ENCODE measurements at regions not wholly inside any gene's neighbourhood (a gene's known extent, or its start where the extent isn't known, plus 50 kb on each side); places are given as distances from the start of the nearest gene placed in this dataset.

DNA sequence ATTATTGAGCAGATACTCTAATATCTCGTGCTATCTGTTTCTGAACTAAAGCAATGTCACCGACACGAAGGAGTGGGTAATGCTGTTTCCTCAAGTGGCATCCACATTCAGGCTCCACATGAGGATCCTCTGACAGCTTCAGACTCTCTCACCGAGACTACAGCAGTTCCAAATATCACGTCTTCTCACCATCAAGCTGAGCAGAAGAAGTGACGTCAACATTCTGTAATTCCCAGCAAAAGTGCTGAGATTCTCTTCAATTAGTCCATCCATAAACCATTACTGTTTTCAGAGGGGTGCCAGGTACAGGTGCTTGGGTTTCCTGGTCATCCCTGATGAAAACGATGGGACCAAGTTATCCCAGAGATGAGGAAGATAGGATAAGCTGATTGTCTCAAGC lies 110.0 kb upstream of the DACH1 start:
- DNase-seq, result no peak
- Histone ChIP-seq H3K9ac (ENCODE audit: low read length) (no peak overlapping the region), H3F3A (ENCODE audit: insufficient read depth, low read length) (no peaks in the 10 kb centered on the region), H2AFZ (ENCODE audit: low read length) (no peak overlapping the region), H3K4me3 (ENCODE audit: low read length) (no peak overlapping the region), H4K20me1 (ENCODE audit: insufficient read depth, low read length) (no peaks in the 10 kb centered on the region), H3K9me3 (replicated peaks; ENCODE audit: insufficient read depth, low read length) (no peaks in the 10 kb centered on the region), H3K79me2 (ENCODE audit: low read length) (no peaks in the 10 kb centered on the region), H3K9me2 (replicated peaks; ENCODE audit: insufficient read depth, low read length) (no peaks in the 10 kb centered on the region), H3K36me3 (replicated peaks; ENCODE audit: insufficient read depth, low read length) (no peaks in the 10 kb centered on the region), H3K27me3 (replicated peaks; ENCODE audit: insufficient read depth, low read length) (no peaks in the 10 kb centered on the region), H3K4me1 (ENCODE audit: low read length) (no peaks in the 10 kb centered on the region), H3K4me2 (ENCODE audit: low read depth, low read length) (no peak overlapping the region), H3K27ac (ENCODE audit: low read length) (no peak overlapping the region)
- TF ChIP-seq EZH2 (optimal IDR thresholded peaks at IDR 0.05; ENCODE audit: low read depth, low read length), result no peak
- no peak for TF ChIP-seq EZH2phosphoT487 (IDR thresholded peaks at IDR 0.05; ENCODE audit: low read length)
- TF ChIP-seq, protein P1, sequence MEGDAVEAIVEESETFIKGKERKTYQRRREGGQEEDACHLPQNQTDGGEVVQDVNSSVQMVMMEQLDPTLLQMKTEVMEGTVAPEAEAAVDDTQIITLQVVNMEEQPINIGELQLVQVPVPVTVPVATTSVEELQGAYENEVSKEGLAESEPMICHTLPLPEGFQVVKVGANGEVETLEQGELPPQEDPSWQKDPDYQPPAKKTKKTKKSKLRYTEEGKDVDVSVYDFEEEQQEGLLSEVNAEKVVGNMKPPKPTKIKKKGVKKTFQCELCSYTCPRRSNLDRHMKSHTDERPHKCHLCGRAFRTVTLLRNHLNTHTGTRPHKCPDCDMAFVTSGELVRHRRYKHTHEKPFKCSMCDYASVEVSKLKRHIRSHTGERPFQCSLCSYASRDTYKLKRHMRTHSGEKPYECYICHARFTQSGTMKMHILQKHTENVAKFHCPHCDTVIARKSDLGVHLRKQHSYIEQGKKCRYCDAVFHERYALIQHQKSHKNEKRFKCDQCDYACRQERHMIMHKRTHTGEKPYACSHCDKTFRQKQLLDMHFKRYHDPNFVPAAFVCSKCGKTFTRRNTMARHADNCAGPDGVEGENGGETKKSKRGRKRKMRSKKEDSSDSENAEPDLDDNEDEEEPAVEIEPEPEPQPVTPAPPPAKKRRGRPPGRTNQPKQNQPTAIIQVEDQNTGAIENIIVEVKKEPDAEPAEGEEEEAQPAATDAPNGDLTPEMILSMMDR (IDR thresholded peaks at IDR 0.05; ENCODE audit: low read length), result no peak

DNA sequence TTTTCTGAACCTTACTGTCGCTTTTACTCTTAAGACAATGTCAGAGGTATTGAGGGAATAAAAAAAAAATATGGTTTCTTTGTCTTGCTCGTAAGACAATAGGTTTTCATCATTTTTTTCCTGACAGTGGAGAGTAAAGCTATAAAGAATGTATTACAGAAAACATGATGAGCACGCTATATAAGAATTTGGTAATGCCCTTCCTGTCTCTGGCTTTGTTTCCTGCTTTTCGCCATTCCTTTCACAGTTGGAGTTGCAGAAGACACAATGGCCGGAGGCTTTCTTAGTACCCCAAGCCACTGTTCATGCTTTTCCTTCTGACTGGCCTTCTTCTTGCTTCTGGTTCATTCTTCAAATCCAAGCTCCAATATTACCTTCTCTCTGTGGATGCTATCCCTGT lies 101.0 kb upstream of the DACH1 start:
- no peaks in the 10 kb centered on the region for H3K27me3 ChIP-seq (replicated peaks; ENCODE audit: insufficient read depth, low read length)
- no peaks in the 10 kb centered on the region for H3K9me2 ChIP-seq (replicated peaks; ENCODE audit: insufficient read depth, low read length)
- H3K9me3 ChIP-seq (replicated peaks; ENCODE audit: insufficient read depth, low read length), result no peaks in the 10 kb centered on the region
- no peak overlapping the region for H3K9ac ChIP-seq (ENCODE audit: low read length)
- no peak for DNase-seq
- H3K27ac ChIP-seq (ENCODE audit: low read length), result no peak overlapping the region
- H3K4me3 ChIP-seq (ENCODE audit: low read length), result no peak overlapping the region
- H2AFZ ChIP-seq (ENCODE audit: low read length), result no peak overlapping the region
- TF ChIP-seq EZH2 (optimal IDR thresholded peaks at IDR 0.05; ENCODE audit: low read depth, low read length) (no peak), EZH2phosphoT487 (IDR thresholded peaks at IDR 0.05; ENCODE audit: low read length) (no peak)
- TF ChIP-seq, protein P1 (IDR thresholded peaks at IDR 0.05; ENCODE audit: low read length), result no peak
- no peaks in the 10 kb centered on the region for H3F3A ChIP-seq (ENCODE audit: insufficient read depth, low read length)
- H3K4me2 ChIP-seq (ENCODE audit: low read depth, low read length), result no peak overlapping the region
- H3K36me3 ChIP-seq (replicated peaks; ENCODE audit: insufficient read depth, low read length), result no peaks in the 10 kb centered on the region
- no peaks in the 10 kb centered on the region for H4K20me1 ChIP-seq (ENCODE audit: insufficient read depth, low read length)
- H3K4me1 ChIP-seq (ENCODE audit: low read length), result no peaks in the 10 kb centered on the region
- H3K79me2 ChIP-seq (ENCODE audit: low read length), result no peaks in the 10 kb centered on the region

DNA sequence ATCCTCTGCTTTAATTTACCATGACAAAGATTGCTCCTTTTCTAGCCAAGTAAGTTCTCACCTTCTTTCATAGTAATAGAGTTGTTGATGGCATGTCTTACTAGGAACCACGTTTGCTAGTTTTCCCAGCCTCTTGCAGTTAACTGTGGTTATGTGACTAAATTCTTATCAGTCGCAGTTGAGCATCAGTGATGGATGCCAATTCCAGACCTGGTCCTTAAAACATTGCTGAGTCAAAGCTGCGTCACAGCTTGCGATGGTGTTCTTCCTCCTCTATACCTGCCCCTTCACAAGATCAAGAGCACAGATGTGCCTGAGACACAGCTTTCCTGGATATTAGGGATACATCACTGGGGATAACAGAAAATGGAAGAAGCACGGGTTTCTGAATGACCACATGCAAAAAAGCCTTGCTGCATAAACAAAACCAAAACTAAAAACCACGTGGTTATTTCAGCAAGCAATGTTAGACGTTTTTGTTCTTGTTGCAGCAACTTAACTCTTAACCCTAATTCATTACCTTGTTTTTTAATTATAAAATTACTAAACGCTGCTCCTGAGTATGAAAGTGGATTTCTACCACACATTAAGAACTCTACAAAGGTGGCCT lies 97.6 kb upstream of the DACH1 start:
- TF ChIP-seq EZH2phosphoT487 (IDR thresholded peaks at IDR 0.05; ENCODE audit: low read length) (no peak), EZH2 (optimal IDR thresholded peaks at IDR 0.05; ENCODE audit: low read depth, low read length) (no peak)
- TF ChIP-seq, protein P1 (IDR thresholded peaks at IDR 0.05; ENCODE audit: low read length), result no peak
- no peaks in the 10 kb centered on the region for H3K4me1 ChIP-seq (ENCODE audit: low read length)
- H3K9me3 ChIP-seq (replicated peaks; ENCODE audit: insufficient read depth, low read length), result no peaks in the 10 kb centered on the region
- no peaks in the 10 kb centered on the region for H3K79me2 ChIP-seq (ENCODE audit: low read length)
- peak overlapping the region; percentile 22 for H2AFZ ChIP-seq (ENCODE audit: low read length)
- peak overlapping the region; percentile 40 for H3K4me2 ChIP-seq (ENCODE audit: low read depth, low read length)
- H3K36me3 ChIP-seq (replicated peaks; ENCODE audit: insufficient read depth, low read length), result no peaks in the 10 kb centered on the region
- peak overlapping the region; percentile 10; the same call in 1 of the 2 replicates for H3K27ac ChIP-seq (ENCODE audit: low read length)
- no peaks in the 10 kb centered on the region for H3F3A ChIP-seq (ENCODE audit: insufficient read depth, low read length)
- H3K4me3 ChIP-seq (ENCODE audit: low read length), result peak overlapping the region; percentile 66
- no peaks in the 10 kb centered on the region for H3K9me2 ChIP-seq (replicated peaks; ENCODE audit: insufficient read depth, low read length)
- peak; percentile 57 for DNase-seq
- H4K20me1 ChIP-seq (ENCODE audit: insufficient read depth, low read length), result no peaks in the 10 kb centered on the region
- H3K9ac ChIP-seq (ENCODE audit: low read length), result peak overlapping the region; percentile 38; the same call in 1 of the 2 replicates
- H3K27me3 ChIP-seq (replicated peaks; ENCODE audit: insufficient read depth, low read length), result no peaks in the 10 kb centered on the region
